Adrenal gland (tissue), 9 donors: ENCODE measurements at regions not wholly inside any gene's neighbourhood (a gene's known extent, or its start where the extent isn't known, plus 50 kb on each side); places are given as distances from the start of the nearest gene placed in this dataset.

ENCODE experiments used
- DNase-seq, 7 donors: peaks; one replicate each; pipeline ENCODE4 v3.0.0-alpha.2; 2019 to 2020
- H3K27ac ChIP-seq, 5 donors: fragments of 200-600 bp; sonication (generic) in 4 of 5; 1 replicate in 3 of 5; 2 replicates in 2 of 5; pipeline versions ENCODE4 v1.5.1 to v1.8.0; 2016 to 2020; ENCODE audit warnings: mild to moderate bottlenecking in 1 of 5
- H3K27me3 ChIP-seq: fragments of 200-600 bp; 2 replicates; pipeline ENCODE4 v1.8.0; 2021
- H3K36me3 ChIP-seq, 2 donors: fragments of 200-600 bp; replicated peaks in 1 of 2; 1 replicate in 1 of 2; 2 replicates in 1 of 2; pipeline versions ENCODE4 v1.5.1 to v1.8.0; 2018 to 2022
- H3K4me1 ChIP-seq, 2 donors: fragments of 200-600 bp; replicated peaks in 1 of 2; 1 replicate in 1 of 2; 2 replicates in 1 of 2; pipeline versions ENCODE4 v1.5.1 to v1.8.0; 2018 to 2021
- H3K4me3 ChIP-seq, 4 donors: fragments of 200-600 bp; sonication (generic) in 3 of 4; one replicate each; pipeline ENCODE4 v1.5.1; 2016 to 2018
- H3K9me3 ChIP-seq, 3 donors: fragments of 200-600 bp; sonication (generic) in 1 of 3; replicated peaks in 1 of 3; 1 replicate in 2 of 3; 2 replicates in 1 of 3; pipeline versions ENCODE4 v1.5.1 to v1.8.0; 2016 to 2021
- CTCF ChIP-seq, 6 experiments: fragments of 450-650 bp in 4 of 6; fragments of 200-600 bp in 2 of 6; sonication (generic) in 1 of 6; IDR thresholded peaks; 1 replicate in 5 of 6; 2 replicates in 1 of 6; pipeline versions ENCODE4 v1.5.1 to v1.8.0; 2016 to 2021; ENCODE audit warnings: antibody characterized with exemption in 6 of 6, mild to moderate bottlenecking in 2 of 6, moderate library complexity in 1 of 6
- POLR2A ChIP-seq, 2 donors: fragments of 450-650 bp; IDR thresholded peaks; one replicate each; pipeline ENCODE4 v1.6.1; 2017; ENCODE audit warnings: antibody characterized with exemption in 2 of 2, mild to moderate bottlenecking in 2 of 2, moderate library complexity in 1 of 2
- WGBS, 4 donors: extraction: QIAGEN DNeasy Blood & Tissue Kit in 2 of 4; methylation state at CpG; one replicate each; pipeline versions ENCODE4 v1.1.5 to v1.1.7; 2013 to 2017; 5-methylcytosine and 5-hydroxymethylcytosine counted together
- intact Hi-C, 2 donors: fragments of 100-400 bp; cut with DNase I; formaldehyde crosslinking; loops; one replicate each; pipeline versions ENCODE4 v1.14.1 to v1.15.0; 2022 to 2023
- donor health status: healthy with polysubstance abuse.
- donor health status: Bipolar disorder and iron deficiency.
- donor health status: DM: yes; HTN: yes; CAD: no.
- donor health status: DM: no; HTN: no; CAD: no.
- donor health status: DM: no; HTN: no; CAD: no.

GRCh38 chr9:18240213-18240612, 233.7 kb upstream of the ADAMTSL1 start:
- 37 to 41% (median 39%) methylated on average over 2 of the region's 2 CpGs for whole genome bisulfite sequencing, 4 donors
- Histone ChIP-seq H3K4me1 (no peaks in the 10 kb centered on the region), H3K36me3 (no peaks in the 10 kb centered on the region), H3K27me3 (peaks cover 4% of the 10 kb centered on the region), H3K9me3 (no peaks in the 10 kb centered on the region), H3K4me3 (no peak overlapping the region), H3K27ac (no peak overlapping the region)
- no peak for TF ChIP-seq CTCF (IDR thresholded peaks at IDR 0.05)
- TF ChIP-seq POLR2A (IDR thresholded peaks at IDR 0.05): no peak
- intact Hi-C loops: no loop called here
- no peak for DNase-seq

- H3K27ac ChIP-seq: no peak overlapping the region
- DNase-seq: no peak
- 66 to 73% (median 73%) methylated on average over 4 of the region's 4 CpGs for WGBS, 4 donors
- TF ChIP-seq POLR2A (IDR thresholded peaks at IDR 0.05): no peak
- peak in 2 of 6 experiments; percentile 10 to 21 for TF ChIP-seq CTCF (IDR thresholded peaks at IDR 0.05)
- H3K4me3 ChIP-seq: no peak overlapping the region
- H3K36me3 ChIP-seq: no peaks in the 10 kb centered on the region
- H3K9me3 ChIP-seq: no peaks in the 10 kb centered on the region
- H3K27me3 ChIP-seq: no peaks in the 10 kb centered on the region
- intact Hi-C loops: no loop called here
- no peaks in the 10 kb centered on the region for H3K4me1 ChIP-seq
Observed at GRCh38 chr9:18245911-18246310, 228.0 kb upstream of the ADAMTSL1 start.

GRCh38 chr9:18250053-18250452, 223.9 kb upstream of the ADAMTSL1 start:
- no peak for TF ChIP-seq CTCF (IDR thresholded peaks at IDR 0.05)
- TF ChIP-seq POLR2A (IDR thresholded peaks at IDR 0.05): no peak
- no peak overlapping the region for H3K27ac ChIP-seq
- H3K4me3 ChIP-seq: no peak overlapping the region
- intact Hi-C loops: loop anchor here (10.0 kb wide), 2 partner anchors 195 to 765 kb away; no protein-coding TSS in a partner anchor
- no peaks in the 10 kb centered on the region for H3K27me3 ChIP-seq
- no peaks in the 10 kb centered on the region for H3K9me3 ChIP-seq
- no peaks in the 10 kb centered on the region for H3K4me1 ChIP-seq
- DNase-seq: no peak
- no peaks in the 10 kb centered on the region for H3K36me3 ChIP-seq

GRCh38 chr9:18253950-18254349, 220.0 kb upstream of the ADAMTSL1 start:
- WGBS, 4 donors: 72 to 83% (median 76%) methylated on average over 9 of the region's 9 CpGs
- Histone ChIP-seq H3K27ac (no peak overlapping the region), H3K9me3 (no peaks in the 10 kb centered on the region), H3K4me1 (peaks cover 0 to 11% of the 10 kb centered on the region in 2 donors), H3K4me3 (no peak overlapping the region), H3K27me3 (no peaks in the 10 kb centered on the region), H3K36me3 (no peaks in the 10 kb centered on the region)
- DNase-seq: no peak
- intact Hi-C loops: loop anchor here (10.0 kb wide), 2 partner anchors 191 to 761 kb away; no protein-coding TSS in a partner anchor
- TF ChIP-seq POLR2A (IDR thresholded peaks at IDR 0.05): no peak
- no peak for TF ChIP-seq CTCF (IDR thresholded peaks at IDR 0.05)
